ENCODE measurements at regions not wholly inside any gene's neighbourhood (a gene's known extent, or its start where the extent isn't known, plus 50 kb on each side); places are given as distances from the start of the nearest gene placed in this dataset.
"Not testable (repeated sequence)": the region's sequence is repeated elsewhere in the genome, so short reads cannot be mapped to it uniquely, and the experiment has no call there.

GRCh38 chr7:10786976-10787375 lies 186.7 kb upstream of the PHF14 start:
- TF ChIP-seq, protein P1, sequence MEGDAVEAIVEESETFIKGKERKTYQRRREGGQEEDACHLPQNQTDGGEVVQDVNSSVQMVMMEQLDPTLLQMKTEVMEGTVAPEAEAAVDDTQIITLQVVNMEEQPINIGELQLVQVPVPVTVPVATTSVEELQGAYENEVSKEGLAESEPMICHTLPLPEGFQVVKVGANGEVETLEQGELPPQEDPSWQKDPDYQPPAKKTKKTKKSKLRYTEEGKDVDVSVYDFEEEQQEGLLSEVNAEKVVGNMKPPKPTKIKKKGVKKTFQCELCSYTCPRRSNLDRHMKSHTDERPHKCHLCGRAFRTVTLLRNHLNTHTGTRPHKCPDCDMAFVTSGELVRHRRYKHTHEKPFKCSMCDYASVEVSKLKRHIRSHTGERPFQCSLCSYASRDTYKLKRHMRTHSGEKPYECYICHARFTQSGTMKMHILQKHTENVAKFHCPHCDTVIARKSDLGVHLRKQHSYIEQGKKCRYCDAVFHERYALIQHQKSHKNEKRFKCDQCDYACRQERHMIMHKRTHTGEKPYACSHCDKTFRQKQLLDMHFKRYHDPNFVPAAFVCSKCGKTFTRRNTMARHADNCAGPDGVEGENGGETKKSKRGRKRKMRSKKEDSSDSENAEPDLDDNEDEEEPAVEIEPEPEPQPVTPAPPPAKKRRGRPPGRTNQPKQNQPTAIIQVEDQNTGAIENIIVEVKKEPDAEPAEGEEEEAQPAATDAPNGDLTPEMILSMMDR (IDR thresholded peaks at IDR 0.05; ENCODE audit: low read length) = not testable (repeated sequence)
- not testable (repeated sequence) for TF ChIP-seq EZH2 (optimal IDR thresholded peaks at IDR 0.05; ENCODE audit: low read depth, low read length)

Data from MM.1S (cell line).